MM.1S (cell line): ENCODE measurements at regions not wholly inside any gene's neighbourhood (a gene's known extent, or its start where the extent isn't known, plus 50 kb on each side); places are given as distances from the start of the nearest gene placed in this dataset.

Experiments used
- EZH2phosphoT487 ChIP-seq: fragments of 300-600 bp; sonication (generic); IDR thresholded peaks from 2 replicates; pipeline ENCODE4 v1.6.1; 2018; ENCODE audit warnings: antibody characterized with exemption, low read length
- TF ChIP-seq, protein P1 (sequence below): fragments of 300-600 bp; sonication (generic); IDR thresholded peaks from 2 replicates; pipeline ENCODE4 v1.5.1; 2016; ENCODE audit warnings: antibody characterized with exemption, low read length, mixed read lengths

DNA sequence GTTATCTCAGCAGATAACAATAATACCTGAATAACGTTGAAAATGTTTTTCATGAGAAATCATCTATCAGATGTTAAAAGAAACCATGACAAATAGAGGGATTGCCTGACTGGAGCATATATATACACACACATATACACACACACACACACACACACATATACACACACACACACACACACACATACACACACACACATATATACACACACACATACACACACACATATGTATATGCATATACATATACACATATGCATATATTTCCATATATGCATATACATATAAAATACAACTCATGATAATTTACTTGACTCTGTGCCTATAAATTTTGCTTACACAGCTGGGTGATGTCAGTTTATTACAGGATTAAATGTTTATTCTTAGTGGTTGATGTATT, 847.3 kb upstream of the ADAMTS5 start:
- TF ChIP-seq, protein P1, sequence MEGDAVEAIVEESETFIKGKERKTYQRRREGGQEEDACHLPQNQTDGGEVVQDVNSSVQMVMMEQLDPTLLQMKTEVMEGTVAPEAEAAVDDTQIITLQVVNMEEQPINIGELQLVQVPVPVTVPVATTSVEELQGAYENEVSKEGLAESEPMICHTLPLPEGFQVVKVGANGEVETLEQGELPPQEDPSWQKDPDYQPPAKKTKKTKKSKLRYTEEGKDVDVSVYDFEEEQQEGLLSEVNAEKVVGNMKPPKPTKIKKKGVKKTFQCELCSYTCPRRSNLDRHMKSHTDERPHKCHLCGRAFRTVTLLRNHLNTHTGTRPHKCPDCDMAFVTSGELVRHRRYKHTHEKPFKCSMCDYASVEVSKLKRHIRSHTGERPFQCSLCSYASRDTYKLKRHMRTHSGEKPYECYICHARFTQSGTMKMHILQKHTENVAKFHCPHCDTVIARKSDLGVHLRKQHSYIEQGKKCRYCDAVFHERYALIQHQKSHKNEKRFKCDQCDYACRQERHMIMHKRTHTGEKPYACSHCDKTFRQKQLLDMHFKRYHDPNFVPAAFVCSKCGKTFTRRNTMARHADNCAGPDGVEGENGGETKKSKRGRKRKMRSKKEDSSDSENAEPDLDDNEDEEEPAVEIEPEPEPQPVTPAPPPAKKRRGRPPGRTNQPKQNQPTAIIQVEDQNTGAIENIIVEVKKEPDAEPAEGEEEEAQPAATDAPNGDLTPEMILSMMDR = no peak
- TF ChIP-seq EZH2phosphoT487 = no peak
